ENCODE measurements at regions not wholly inside any gene's neighbourhood (a gene's known extent, or its start where the extent isn't known, plus 50 kb on each side); places are given as distances from the start of the nearest gene placed in this dataset.

DNA sequence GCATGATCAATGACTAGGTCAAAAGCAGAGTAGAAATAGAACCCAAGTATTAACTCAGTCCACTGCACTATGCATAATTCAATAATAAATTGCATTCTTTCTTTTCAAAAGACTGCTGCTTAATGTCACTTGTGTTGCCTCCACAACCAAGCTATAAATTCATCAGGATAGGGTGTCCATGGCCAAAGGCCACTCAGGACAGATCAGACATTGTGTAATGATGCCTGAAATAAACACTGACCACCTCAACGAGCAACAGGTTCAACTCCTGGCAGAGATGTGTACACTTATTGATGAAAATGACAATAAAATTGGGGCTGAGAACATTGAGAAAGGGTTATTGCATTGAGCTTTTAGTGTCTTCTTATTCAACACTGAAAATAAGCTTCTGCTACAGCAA is 194.5 kb upstream of the SPOPL start:
- TF ChIP-seq, protein P1, sequence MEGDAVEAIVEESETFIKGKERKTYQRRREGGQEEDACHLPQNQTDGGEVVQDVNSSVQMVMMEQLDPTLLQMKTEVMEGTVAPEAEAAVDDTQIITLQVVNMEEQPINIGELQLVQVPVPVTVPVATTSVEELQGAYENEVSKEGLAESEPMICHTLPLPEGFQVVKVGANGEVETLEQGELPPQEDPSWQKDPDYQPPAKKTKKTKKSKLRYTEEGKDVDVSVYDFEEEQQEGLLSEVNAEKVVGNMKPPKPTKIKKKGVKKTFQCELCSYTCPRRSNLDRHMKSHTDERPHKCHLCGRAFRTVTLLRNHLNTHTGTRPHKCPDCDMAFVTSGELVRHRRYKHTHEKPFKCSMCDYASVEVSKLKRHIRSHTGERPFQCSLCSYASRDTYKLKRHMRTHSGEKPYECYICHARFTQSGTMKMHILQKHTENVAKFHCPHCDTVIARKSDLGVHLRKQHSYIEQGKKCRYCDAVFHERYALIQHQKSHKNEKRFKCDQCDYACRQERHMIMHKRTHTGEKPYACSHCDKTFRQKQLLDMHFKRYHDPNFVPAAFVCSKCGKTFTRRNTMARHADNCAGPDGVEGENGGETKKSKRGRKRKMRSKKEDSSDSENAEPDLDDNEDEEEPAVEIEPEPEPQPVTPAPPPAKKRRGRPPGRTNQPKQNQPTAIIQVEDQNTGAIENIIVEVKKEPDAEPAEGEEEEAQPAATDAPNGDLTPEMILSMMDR (IDR thresholded peaks at IDR 0.05): no peak
- no peak for TF ChIP-seq POLR2A (IDR thresholded peaks at IDR 0.05)

Data from Peyer's patch (tissue), 4 donors.